Raji (cell line): ENCODE measurements at regions not wholly inside any gene's neighbourhood (a gene's known extent, or its start where the extent isn't known, plus 50 kb on each side); places are given as distances from the start of the nearest gene placed in this dataset.

Experiments used
- POLR2A ChIP-seq: IDR thresholded peaks from 2 replicates; pipeline ENCODE4 v1.6.1; 2011; ENCODE audit warnings: low read depth, low read length, control low read depth; ENCODE audit not compliant: insufficient read depth

DNA sequence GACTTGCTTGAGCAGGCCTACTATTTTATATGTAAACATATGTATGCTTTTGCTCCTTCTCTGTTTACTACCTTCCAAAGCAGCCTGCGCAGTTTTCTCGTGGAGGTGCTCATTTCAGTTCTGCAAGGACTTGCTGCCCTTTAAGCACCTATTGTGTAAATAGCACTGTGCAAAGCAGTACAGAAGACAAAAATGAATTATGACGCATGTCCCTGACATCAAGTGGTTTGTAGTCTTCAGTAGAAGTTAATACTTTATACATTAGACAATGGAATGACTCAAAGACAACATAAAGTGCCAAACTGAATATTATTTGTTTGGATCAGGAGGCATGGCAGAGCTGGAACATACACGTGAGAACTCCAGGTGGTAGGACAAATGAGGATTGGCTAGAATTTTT lies 611.7 kb downstream of the LMO4 start:
- no peak for TF ChIP-seq POLR2A

DNA sequence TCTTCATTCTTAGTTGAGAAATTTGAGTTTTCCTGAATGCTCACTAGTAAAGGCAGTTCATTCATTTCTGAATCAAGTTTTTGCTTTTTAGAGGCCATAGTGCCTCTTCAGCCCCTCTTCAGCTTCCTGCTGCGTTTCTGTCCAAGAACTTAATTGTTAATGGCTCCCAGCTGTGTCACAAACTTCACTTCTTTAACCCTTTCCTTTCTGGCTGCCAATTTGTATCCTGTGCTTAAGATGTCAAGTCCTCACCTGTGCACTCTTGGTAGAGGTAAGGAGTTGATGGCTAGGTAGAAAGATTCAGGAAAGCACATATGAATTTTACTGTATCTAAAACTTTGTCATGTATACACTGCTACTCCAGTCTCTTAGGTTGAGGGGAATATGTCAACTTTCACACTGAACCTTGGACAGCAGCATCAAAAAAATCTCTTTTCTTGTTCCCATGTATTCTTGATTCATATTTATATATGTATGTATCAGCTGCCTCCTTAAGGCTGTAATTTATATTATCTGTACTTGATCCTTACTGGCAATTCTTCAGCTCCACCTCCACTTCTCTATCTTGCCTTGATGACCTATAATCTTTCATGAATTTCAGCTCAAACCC lies 612.8 kb downstream of the LMO4 start:
- TF ChIP-seq POLR2A = no peak

DNA sequence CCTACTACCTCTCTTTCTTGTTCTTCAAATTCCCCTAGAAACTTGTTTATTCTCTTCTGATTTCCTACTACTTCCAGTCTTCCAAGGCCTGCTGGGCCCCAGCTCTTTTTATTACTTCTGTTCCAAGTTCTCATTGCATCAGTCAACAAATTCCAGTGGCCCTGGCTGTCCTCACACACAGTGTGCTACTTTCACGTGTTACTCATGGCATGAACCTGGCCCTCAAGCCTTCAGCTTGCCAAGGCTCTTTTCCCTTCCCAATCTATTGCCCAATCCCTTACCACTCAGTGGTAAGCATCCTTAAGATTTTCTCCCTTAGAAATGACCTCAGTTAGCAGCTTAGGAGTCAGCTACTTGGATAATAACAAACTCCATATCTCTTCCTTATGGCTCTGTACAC lies 613.5 kb downstream of the LMO4 start:
- no peak for TF ChIP-seq POLR2A

DNA sequence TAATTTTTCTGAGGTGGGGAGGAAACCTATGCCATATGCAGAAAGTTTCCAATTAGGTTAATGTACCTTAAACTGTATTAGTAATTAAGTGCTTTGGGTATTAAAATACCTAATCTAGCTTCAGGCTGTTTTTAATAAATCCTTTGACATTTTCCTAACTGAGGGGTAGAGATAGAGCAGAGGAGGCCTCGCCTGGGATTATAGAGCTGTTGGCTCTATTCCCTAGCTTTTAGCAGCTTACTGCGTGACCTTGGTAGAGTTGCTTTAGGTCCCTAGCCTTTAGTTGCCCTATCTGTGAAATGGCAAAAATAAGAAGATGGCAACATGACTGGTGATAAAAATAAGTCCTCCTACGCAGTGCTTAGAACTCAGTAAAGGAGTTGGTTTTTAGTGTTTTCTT lies 621.0 kb downstream of the LMO4 start:
- no peak for TF ChIP-seq POLR2A

DNA sequence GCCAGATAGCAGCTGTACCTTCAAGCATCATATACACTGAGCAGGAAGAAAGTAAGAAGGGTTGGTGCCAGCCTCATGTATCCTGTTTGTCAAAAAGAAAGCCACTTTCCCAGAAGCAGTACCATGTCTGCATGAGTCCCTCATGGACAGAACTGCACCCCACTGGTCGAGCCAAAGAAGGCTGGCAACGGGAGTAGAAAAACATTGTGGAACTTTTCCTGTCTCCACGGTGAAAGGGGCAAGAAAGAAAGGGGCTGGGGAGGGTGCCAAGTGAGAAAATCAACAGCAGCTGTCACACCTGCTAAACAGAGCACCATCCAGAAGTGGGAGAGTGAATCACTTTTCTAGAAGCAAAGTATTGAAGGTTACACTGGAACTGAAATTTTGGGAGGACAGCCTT lies 621.7 kb downstream of the LMO4 start:
- TF ChIP-seq POLR2A = no peak

DNA sequence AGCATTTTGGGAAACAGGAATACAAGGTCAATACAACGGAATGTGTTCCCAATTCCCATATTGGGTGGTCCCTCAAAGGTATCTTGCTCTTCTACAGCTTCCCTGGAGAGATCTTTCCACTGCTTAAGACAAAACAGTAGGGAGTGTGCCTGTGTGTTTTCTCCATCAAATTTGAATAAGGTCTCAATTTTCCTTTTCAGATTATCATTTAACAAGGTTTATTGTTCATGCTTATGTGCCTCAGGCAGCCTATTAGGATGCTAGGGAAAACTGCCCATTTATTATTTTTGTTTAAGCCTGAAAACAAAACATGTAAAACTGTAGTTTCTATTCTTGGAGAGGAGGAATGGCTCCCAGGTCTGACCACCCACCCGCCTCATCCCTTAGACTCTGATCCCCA lies 622.7 kb downstream of the LMO4 start:
- no peak for TF ChIP-seq POLR2A

DNA sequence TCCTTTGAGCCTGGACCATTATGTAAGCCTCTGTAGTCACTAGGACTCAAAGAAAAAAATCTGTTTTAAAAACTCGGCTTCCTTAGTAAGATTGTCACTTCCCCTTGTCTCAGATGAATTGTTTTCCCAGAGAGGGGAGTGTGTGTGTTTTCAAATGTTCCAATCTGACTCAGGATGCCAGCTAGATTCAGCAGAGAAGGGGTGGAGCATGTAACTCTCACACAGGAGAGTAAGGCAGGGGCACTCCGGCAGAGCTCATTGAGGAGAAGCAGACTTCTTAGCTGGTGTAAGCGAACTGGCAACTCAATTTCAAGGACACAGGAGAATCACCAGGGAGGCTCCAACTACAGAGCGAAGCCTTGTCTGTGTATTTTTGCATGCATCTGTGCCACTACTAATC lies 623.2 kb downstream of the LMO4 start:
- no peak for TF ChIP-seq POLR2A

DNA sequence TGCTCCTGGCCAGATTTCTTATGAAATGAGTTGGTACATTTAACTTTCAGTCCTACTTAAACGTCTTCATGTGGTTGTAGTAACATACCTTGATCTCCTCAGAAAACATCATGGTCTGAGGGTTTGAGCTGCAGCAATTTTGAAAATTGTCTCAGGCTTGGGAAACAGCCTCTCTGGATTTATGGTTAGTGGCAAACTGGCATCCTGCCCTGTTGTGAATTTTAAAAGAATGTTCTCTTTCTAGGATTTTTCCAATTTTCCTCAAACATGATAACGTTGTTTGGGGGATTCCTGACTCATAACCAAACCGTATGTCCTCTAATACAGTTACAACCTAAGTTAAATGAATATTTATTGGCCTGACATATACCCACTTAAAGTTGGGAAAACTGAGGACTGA lies 624.4 kb downstream of the LMO4 start:
- no peak for TF ChIP-seq POLR2A

DNA sequence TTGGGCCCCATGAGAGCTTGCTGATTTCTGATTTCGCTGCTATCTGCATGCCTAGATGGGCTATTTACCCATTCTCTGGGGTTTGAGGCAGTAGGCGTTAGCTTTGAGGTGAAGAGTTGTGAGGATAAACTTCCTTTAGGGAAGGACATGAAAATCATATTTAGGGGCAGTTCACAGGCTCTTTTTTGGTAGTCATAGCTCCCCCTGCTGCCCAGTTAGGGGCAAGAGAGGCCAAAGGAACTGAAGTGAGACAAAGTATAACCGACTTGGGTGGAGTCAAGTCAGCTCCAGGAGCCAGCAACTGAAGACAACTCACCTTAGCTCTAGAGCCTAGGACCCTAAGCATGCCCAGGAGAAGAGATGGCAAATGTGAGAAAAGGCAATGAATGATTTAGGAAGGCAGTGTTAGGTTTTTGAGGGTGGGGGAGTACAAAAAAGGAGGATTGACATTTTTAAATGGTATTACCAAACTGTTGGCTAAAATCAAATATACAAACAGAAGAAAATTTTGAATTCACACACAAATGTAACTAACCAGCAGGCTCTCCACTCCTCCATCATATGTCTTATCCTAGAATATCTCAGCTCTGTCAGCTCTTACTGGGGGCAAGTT lies 625.2 kb downstream of the LMO4 start:
- no peak for TF ChIP-seq POLR2A

DNA sequence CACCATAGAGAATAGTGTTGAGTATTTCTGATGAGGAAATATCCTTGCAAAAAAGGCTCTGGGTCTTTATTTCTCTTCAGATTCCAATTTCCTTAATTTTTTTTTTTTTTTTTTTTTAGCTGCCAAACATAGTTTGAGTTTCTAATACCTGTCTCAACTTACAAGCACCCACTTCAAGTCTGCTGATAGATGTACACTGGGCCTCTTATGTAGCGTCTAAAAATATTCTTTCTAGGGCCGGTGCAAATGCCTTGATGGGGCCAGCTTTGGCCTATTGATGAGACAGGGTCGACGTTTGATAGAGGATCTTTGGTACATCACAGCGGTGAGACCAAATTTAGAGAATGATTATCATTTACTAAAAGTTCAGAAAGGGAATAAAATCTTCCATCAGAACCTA lies 626.4 kb downstream of the LMO4 start:
- no peak for TF ChIP-seq POLR2A

DNA sequence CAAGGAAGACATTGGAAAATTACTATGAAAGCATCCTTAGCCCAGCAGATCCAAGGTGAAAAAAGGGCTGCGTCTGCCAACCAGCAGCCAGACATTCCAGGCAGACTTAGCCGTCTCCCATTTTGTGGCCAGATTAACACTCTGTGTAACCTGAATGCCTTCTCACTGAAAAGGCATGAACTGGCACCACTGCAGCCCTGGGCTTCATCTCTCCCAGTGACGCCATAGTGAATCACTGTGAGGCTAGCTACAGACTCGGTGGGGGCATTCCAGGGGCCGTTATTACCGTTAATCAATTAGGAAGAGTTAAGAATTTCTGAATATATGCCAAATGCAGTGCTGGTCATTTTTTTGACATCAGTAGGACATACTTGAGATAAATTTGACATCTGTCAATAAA lies 627.4 kb downstream of the LMO4 start:
- TF ChIP-seq POLR2A = no peak

DNA sequence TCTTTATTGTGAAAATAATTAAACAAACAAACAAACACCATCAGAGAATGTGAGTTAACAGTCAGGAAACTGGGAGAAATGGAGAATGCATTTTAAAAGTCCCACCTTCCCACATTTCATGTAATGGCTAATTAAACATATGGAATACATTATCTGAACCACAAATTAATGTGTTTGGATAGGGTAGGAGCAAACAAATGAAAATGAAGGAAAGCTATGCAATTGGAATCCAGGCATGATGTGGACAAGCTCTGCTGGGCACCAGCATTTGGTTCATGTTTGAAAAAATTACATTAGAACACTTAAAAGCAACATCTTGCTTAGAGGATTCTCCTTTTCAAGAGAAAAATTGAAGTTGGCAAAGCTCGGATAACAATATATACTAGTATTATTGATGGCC lies 628.1 kb downstream of the LMO4 start:
- no peak for TF ChIP-seq POLR2A

DNA sequence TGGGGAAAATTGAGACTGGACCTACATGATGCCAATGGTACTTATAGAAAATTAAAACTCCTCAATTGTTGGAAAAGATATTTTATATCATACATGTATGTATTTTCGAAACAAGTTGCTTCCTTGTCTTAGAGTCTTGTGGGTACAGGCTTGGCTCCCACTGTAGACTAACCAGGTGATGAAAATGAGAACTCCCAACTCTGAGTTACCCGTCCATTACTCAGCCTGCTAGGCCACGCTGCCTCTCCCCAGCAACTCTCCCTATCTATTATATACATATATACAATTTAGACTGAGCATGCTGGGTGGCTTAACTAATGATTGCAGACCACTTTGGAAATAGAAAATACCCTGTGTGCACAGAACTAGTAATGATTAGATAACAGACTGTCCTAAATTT lies 628.7 kb downstream of the LMO4 start:
- no peak for TF ChIP-seq POLR2A

DNA sequence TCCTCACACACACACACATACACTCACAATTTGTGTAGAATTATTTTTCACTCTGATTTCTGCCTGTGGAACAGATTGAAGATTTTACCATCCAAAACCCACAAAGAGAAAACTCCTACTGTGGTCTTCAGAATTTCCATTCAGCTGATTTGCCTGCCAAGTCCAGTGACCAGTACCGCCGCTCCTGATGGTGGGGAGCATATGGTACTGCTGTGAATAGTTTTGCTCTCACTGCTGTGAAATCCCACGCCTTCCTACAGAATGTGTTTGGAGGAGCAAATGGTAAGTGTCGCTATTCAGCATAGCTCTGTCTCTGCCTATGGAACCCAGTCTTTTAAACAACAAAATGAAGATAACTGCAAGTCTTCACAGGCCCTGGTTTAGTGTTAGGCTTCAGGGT lies 629.5 kb downstream of the LMO4 start:
- no peak for TF ChIP-seq POLR2A

DNA sequence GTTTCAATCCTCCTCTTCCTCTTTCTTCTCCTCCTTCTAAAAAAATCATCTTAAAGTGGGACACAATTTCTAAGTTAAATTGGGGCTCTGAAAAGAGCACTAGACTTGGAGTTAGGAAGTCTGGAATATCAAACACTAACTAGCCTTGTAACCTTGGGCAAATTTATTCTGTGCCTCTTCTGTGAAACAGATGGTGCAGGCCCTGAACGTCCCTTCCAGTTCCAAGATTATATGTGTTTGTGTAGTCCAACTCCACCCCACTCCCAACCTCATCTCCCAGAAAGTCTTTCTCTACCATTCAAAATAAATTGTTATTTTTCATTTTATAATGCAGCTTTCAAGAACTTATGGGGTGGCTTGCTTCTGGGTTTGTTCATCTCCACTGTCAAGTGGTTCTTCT lies 630.0 kb downstream of the LMO4 start:
- TF ChIP-seq POLR2A = no peak

DNA sequence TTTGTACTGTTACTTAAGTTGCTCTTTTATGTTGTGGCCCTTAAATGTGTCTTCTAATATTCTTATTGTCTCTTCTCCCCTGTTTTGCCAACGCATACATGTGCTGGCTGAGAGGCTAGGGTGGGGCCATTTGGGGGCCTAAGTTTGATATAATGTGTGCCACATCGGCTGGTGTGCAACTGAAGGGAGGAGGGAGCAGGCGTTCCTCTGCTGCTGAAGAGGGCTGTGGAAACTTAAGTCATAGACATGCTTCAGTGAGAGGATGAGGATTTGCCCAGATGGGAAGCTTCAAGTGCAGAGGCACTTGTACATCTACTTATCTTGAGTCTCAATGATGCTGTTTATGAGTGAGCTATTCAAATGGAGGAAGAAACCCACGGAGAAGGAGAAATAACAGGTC lies 630.6 kb downstream of the LMO4 start:
- TF ChIP-seq POLR2A = no peak

DNA sequence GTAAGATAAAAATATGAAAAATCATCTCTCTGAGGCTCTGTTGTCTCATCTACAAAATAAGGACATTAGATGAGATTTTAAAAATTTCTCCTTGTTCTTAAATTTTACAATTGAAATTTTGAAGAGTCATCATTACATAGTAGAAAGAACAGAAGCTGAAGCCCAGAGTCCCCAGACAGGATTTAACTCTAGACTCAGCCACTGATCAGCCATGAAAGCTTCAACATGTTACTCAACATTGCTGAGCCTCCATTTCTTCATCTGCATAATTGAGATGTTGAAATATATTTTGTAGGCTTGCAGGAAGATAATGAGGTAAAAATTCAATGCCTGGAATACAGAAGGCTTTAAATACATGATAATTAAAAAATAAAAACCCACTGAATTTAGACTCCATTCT lies 633.3 kb downstream of the LMO4 start:
- no peak for TF ChIP-seq POLR2A
